RPMI8226 (cell line): ENCODE measurements at regions not wholly inside any gene's neighbourhood (a gene's known extent, or its start where the extent isn't known, plus 50 kb on each side); places are given as distances from the start of the nearest gene placed in this dataset.

Experiments used
- DNase-seq: peaks from one replicate; pipeline ENCODE4 v3.0.0-alpha.2; 2015

DNA sequence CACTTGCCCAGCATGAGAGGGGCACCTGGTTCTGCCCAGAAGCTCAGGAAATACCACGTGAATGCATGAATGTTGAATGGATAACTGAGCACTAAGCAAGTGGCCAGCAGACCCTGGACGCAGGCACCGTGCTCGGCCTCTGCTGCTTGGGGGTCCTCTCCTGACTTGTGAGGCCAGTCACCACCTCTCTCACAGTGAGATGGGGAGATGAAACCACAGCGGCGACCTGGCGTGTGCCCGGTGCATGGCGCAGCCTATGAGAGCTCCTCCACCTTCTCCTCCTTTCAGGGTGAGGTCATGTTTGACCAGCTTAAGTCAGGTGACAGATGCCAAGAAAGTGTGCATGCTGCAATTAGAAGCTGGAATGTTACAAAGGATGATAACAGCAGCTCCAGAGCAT lies 75.5 kb downstream of the HMX1 start:
- DNase-seq, result no peak

DNA sequence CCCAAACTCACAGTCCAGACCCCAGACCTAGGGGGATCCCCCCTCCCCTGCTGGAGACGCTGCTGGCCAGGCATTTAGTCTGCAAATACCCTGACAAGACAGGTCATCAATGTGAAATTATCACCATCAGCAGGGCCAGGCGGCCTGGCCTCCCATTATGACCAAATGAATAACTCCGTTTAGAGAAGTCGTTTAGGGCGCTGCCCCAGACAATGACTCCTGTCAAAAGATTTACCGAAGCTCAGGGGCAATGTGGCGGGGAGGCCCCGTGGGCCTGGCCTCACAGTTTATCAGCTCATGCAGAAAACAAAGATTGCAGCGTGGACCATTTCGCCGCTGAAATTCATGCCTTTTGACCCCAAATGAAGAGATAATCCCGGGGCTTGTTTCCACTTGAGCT lies 76.5 kb downstream of the HMX1 start:
- no peak for DNase-seq

DNA sequence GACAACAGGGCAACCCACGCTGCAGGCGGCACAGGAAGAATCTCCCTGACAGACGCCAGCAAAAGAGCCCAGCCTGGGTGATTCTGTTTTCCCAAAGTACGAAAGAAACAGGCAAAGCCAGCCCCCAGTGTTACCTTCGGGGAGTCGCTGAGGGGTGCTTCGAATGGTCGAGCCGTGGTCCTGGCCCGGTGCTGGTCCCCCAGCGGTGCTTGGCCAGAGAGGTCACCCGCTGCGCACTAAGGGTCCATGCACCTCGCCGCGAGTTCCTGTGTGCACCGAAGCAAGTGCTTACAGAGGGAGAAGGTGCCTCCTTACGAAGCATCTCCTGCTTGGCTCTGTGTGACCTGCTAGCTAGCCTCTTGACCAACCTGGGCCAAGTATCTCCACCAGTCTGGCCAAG lies 77.1 kb downstream of the HMX1 start:
- DNase-seq, result no peak

DNA sequence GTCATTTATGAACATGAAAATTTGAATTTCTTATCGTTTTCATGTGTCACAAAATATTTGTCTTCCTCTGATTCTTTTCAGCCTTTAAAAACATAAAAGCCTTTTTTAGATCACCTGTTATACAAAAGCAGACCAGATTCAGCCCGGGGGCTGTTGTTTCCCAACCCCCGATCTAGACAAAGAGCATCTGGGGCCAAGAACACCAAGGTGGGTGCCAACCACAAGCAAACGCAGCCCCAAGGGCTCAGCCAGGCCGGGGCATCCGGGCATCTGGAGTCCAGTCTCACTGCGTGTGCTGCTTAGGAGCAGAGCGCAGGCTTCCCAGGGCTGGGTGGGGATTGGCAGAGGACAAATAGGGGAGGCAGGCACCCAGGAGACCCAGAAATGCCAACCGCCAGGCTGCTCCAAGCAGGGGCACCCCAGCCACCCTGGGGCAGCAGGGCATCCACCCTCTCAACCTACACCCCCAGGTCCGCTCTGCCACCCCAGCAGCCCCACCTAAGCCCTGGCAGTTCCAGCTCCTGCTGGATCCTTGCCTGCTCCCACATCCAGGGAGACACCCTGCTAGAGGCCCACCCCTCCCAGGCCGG lies 78.0 kb downstream of the HMX1 start:
- DNase-seq, result no peak

DNA sequence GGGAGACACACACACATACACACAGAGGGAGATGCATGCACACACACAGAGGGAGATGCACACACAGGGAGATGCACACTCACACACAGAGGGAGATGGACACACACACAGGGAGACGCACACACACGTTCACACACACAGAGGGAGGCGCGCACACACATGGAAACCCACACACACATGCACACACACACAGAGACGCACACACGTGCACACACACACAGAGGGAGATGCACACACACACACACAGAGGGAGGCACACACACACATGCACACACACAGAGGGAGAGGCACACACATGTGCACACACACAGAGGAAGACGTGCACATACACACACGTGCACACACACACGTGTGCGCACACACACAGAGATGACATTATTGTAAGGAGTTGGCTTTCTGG lies 79.1 kb downstream of the HMX1 start:
- DNase-seq, result no peak

DNA sequence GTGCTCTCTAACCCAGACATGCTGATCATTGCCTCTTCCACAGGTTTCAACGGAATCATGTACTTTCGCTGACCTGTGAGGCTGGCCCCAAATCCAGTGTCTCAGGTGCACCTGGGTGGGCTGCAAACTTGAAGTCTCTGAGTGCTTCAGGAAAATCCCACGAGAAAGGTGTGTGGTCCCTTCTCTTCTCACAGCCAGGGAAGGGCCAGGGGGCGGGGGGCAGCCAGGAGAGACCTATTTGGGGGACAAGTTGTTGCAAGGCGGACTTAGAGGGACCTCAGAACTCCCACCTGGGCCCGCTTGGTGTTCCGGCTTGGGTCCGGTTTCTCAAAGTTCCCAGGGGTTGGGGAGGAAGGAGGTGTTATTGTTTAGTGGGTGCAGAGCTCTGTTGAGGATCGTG lies 80.0 kb downstream of the HMX1 start:
- DNase-seq, result no peak

DNA sequence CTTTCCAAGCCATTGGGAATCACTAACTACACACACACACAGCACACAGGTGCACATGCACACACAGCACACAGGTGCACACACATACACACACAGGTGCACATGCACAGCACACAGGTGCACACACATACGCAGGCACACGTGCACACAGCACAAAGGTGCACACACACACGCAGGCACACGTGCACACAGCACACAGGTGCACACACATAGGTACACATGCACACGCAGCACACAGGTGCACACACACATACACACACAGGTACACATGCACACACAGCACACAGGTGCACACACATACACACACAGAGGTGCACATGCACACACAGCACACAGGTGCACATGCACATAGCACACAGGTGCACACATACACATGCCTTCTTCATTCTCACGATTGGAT lies 80.9 kb downstream of the HMX1 start:
- DNase-seq, result no peak

DNA sequence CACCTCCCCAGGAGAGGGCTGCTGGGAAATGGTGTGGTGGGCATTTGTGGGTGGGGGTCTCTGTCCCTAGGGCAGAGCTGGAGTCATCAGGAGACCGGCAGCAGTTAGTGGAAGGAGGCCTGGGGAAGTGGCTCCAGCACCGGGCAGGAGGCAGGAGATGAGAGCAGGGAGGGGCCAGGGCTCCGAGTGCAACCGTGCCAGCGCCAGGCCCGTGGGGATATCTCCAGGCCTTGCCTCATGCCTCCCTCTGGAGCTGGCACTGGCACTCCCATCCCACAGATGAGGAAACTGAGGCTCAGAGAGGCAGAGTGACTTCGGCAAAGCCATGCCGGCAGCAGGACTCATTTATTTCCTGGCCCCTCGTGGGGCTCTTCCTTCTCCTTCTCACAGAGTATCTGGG lies 83.5 kb downstream of the HMX1 start:
- no peak for DNase-seq

DNA sequence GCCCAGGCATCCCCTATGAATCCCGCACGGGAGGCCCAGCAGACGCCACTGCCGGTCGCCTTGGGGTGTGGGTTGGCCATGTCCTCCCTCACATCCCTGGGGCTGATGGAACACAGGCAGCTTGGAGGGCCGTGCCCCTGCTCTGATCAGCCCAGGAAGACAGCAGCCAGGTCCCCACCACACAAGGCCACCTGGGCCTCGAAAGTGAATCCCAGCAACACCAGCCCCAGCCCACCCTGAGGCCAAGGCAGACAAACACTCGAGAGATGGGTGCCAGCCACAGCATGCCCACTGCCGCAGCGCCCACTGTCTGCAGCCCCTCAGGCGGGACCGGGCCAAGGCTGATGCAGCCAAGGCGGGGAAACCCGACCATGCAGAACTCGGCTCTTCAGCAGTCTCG lies 85.5 kb downstream of the HMX1 start:
- no peak for DNase-seq

DNA sequence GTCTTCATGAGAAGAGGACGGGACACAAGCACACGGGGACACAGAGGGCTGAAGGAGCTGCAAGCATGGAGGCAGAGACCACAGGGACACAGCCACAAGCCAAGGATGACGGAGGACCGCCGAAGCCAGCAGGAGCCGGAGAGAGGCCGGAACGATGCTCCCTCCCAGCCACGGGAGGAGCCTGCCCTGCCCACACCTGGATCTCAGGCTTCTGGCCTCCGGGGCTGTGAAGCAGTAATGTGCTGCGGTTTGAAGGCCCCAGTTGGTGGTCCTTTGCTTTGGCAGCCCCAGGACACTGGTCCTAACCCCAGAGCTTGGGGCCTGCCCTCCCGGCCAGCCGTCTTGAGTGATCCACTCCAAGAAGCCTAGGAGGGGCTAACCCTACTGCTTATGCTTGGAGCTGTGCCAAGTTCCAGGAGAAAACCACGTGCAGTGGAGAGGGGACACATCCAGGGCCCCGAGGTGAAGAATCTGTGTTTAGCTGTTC lies 85.9 kb downstream of the HMX1 start:
- no peak for DNase-seq

DNA sequence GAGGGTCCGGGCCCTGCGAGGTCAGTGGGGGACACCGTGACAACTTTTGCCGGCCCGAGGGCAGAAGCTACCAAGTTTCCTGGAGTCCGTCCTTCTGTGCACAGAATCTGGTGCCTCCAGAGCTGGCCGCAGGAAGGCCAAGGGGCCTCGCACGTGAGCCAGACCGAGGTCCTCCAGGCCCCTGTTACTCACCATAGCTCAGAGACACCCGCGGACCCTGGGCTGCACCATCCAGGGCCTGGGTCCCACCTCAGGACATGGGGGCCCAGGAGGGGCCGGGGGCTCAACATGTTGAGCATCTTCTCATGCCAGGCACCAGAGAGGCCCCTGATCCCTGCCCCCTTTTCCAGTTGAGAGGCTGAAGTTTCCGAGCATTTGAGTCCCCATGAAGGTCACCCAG lies 87.9 kb downstream of the HMX1 start:
- no peak for DNase-seq

DNA sequence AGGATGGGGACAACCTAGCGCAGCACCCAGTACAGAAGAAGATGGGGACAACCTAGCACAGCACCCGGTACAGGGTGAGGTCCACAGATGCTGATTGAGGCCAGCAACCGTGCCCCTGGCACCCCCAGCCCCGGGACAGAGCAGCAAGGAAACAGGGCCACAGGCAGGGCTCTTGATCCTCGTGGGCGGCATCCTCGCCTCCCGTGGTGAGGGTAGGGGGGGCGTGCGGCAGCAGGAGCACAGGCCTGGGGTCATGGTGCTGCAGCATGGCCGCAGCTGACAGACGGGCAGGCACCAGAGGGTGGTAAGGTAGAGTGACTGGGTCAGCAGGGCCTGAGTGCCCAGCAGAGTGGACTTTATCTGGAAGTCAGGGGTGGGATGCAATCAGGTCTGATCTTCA lies 89.5 kb downstream of the HMX1 start:
- no peak for DNase-seq

DNA sequence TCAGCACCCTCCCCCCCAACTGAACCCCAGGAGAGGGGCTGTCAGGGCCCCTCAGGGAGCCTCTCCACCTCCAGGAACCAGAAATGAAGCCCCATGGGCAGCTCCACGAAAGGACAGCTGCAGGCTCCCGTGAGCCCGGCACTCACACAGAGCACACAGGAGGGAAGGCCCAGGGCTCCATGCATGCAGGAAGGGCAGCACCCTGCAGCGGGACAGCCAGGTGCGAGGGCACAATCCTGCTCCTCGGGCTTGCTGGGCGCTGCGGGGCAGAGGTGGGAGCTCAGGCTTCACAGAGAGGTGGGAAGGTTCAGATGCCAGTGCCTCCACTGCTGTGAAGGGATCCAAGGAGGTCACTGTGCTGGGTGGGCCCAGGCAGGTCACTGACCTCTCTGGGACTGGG lies 90.0 kb downstream of the HMX1 start:
- no peak for DNase-seq

DNA sequence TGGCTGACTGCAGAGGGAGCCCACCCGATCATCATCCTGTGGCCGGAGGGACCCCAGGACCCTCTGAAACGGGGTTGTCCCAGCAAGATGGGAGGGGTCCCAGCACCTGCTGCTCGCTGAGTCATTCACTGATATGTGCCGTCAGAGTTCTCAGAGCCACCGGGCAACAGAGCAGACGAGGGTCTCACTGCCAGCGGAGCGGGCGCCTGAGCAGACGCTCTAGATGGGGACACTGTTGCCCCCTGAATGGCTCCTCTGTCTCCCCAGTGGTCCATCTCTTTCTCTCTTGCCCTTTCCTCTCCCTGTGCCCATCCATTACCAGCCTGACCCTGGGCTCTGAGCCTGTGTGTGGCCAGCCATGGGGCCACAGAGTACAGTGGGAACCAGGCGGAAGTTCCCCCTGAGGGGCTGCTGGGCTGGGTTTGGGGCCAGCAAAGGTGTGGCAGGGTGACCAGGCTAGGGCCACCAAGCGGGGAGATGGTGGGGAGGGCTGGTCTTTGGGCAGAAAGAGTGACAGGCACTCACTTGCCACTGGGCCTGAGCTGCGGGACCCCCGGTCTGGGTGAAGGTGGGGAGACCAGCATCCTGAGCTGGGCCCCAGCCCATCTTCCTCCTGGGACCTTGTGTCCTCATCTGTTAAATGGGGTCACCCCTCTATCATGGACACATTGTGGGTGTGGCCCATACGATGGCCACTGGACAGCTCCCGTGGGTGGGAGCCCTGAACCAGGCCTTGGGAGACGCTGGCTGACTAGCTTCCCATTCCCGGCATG lies 90.9 kb downstream of the HMX1 start:
- no peak for DNase-seq

DNA sequence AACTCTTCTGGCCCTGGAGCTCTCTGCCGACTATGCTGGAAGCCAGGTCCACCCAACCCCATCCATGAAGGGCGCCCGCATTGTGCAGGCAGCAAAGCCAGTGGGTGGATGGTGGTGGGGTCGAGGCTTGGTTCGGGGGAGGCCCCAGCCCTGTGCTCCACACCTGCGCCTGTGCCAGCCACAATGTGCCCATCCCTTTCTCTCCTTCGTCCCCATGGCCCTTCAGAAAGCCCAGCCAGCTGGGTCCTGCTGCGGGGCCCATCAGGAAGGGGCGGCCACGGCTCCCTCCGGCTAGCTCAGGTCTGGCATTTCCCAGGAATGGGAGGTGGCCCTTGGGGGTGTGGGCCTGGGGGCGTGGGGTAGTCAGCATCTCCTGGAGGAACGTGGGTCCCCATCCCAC lies 91.6 kb downstream of the HMX1 start:
- DNase-seq, result no peak

DNA sequence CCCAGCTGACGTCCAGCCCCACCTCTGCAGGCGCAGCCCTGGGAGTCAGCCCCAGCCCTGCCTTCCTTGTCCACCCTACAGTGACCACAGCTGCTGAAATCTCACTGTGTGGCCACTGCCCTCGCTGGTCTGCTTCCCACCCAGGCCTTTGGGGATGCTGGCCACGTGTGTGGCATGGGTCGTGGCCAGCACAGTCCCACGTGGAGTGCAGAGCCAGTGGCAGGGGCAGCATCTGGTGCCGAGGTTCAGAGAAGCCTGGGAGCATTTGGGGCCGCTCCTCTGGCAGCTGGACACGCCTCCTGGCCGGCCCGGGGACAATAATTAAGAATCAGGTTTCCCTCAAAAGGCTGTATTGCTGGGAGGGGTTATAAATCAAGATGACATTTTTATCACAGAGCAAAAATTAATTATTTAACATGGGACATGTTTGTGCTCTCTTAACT lies 92.1 kb downstream of the HMX1 start:
- DNase-seq, result no peak

DNA sequence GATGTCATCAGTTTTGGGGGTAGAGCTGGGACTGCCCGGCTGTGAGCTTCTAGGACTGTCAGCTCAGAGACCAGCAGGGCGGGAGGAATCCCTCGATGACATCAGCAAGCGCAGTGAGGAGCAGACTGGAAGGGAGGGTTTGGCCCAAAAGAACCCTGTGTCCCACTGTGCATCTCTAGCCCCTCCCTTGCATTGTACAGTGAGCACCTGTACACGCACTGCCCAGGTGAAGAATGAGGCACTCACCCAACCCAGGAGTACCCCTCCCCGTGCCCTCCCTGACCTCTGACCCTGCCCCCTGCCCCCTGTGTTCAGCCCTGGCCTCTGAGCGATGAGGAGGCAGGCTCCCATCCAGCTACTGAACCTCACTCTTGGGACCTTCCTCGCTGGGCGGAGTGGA lies 92.9 kb downstream of the HMX1 start:
- no peak for DNase-seq

DNA sequence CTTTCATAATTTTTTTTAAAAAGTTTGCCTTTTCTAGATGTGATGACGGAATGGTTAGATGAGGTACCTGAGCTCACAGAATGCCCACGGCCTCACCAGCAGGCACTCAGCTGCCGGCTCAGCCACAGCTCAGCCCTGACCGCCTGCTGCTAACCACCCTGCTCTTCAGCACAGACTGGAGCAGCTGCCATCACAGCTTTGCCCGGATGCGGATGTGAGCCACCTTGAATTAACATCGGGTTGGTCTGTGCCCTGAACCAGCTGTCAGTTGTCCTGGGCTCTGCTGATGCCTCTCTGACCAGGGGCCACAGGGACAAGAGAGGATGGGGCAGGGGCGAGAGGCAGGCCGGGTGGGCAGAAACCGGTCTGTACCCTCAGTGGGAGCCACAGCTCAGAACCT lies 93.3 kb downstream of the HMX1 start:
- no peak for DNase-seq

DNA sequence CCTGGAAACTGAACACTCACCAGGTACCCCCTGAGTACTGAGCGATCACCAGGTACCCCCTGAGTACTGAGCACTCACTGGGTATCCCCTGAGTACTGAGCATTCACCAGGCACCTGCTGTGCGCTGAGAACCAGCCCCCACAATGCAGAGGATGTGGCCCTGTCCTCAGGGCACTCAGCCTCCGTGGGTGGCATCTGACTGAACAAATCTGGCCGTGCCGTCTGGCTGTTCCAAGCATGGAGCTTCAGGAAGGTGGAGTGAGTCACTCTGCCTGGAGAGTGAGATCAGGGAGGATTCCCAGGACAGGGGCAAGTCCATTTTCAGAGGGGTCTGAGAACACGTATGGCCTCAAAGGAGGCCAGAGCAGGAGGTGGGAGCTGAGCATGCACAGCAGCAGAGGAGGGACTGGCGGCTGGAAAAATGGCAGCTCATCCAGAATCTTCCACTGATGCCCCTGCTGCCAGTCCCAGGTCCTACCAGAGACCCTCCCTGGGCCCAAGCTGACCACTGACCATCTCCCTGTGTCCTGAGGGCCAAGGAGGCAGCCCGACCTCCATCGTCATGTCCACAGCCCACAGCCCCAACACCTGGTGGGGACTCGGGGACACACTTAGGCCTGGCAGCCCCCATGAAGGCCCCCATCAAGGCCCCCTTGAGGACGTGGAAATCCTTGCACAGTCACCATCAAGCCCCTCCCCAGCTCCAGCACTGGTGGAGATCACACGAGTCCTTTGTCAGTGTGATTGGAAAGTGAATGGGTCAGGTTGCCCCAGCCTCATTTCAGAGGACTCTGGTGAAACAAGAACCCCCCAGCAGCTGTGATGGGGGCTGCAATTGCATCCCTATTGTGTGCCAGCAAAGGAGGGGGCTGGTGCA lies 94.1 kb downstream of the HMX1 start:
- no peak for DNase-seq

DNA sequence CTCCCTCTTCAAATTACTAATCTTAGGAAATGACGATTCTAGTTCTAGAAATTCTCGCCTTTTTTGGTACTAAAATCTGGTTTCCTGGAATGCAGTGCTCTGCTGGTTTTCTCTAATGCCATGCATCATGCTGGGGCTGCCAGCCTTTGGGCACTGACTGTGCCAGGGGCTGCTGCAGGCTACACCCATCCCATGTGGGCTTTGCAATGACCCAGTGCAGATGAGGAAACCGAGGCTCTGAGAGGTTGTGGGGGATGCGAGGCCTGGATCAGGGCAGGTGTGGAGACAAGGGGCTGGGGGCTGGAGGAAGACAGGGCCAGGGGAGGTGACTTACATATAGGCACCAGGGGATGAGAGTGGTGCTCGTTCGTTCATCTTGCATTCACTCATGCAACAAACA lies 95.3 kb downstream of the HMX1 start:
- no peak for DNase-seq

DNA sequence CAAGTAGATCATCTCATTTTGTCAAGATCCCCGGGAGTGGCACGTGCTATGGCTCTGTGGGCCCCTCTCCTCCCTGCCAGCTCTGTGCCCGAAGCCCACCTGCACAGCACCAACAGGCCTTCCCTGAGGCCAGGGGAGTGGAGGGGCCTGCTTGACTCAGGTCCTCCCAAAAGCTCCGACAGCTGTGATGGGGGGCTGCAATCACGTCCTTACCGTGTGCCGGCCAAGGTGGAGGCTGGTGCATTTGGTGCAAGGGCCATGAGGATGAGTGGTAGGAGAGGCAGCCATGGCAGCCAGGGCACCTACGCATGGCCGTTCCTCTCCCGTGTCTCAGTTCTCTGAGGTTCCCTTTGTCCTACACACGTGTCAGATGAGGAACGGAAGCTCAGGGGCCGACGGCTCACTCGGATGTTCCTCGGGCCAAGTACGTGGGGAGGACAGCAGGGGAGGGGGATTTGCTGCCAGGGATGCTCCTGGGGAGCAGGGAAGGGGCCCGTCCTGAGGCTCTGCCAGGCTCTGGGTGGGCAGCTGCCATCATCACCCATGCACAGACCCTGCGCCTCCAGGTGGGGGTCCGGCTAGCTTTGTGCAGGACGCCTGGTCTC lies 95.8 kb downstream of the HMX1 start:
- DNase-seq, result no peak

DNA sequence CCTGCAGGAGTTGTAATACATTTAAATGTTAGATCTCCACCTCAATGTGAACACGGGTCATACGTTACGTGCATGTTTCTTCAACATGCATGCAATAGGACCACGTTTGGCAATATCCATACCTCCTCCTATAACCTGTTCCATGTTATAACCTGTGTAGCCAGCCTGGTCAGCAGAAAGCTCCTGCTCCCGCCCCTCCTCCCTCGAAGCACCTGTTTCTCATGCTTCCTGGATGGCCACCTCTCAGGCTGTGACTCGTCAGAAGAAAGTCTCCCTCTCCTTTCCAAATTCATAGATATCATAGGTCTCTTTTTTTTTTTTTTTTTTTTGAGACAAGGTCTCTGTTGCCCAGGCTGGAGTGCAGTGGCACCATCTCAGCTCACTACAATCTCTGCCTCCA lies 96.5 kb downstream of the HMX1 start:
- DNase-seq, result peak; percentile 16

DNA sequence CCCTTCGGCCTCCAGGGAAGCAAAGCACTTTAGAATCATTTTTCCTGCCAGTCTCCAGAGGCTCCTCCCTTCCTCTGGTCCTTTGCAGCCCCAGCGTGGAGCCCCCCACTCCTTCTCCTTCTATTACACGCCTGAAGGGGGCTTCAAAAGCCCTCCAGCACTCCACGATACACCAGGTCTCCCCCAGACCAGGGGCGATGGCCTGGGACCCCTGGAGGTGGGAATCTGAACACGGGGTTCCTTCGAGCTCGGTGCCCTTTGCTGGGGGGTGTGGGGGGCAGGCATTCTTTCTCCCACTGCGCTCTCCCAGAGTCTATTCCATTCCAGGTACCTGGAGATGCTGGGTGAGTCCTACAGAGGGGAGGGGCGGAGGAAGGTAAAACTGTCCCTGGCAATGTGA lies 97.6 kb downstream of the HMX1 start:
- DNase-seq, result no peak
